ENCODE measurements at regions not wholly inside any gene's neighbourhood (a gene's known extent, or its start where the extent isn't known, plus 50 kb on each side); places are given as distances from the start of the nearest gene placed in this dataset.
"Not testable (repeated sequence)": the region's sequence is repeated elsewhere in the genome, so short reads cannot be mapped to it uniquely, and the experiment has no call there.

DNA sequence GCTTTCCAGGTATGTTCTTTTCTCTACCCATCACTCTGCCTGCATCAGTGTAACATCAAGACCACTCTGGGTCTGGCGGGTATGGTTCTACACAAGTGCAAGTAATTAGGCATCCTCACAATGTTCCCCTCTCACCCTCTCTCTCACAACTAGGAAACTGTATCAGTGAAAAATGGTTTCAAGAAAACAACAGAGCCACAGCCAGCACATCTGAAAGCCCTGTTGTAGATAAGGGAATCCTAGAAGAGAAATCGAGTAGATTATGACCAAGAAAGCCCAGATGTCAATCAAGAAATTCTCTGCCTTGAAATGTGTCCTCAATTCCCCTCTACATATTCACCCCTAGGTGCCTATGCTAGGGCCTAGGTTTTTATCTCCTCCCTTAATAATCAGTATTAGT, 281.3 kb upstream of the ANKRD50 start:
- H3K27me3 ChIP-seq: no peaks in the 10 kb centered on the region
- DNase-seq (no peak), ATAC-seq (no peak)
- no peak overlapping the region for H3K27ac ChIP-seq
- intact Hi-C loops (cut with DNase I): no loop called here
- no peaks in the 10 kb centered on the region for H3K36me3 ChIP-seq
- no peaks in the 10 kb centered on the region for H3K9me3 ChIP-seq
- no peak for TF ChIP-seq CTCF (IDR thresholded peaks at IDR 0.05)
- H3K4me3 ChIP-seq: no peak overlapping the region
- H3K4me1 ChIP-seq: no peaks in the 10 kb centered on the region

GRCh38 chr4:124990398-124990797, 277.9 kb upstream of the ANKRD50 start:
- H3K36me3 ChIP-seq: no peaks in the 10 kb centered on the region

GRCh38 chr4:124980276-124980752, 267.8 kb upstream of the ANKRD50 start:
- Histone ChIP-seq H3K4me3 (no peak overlapping the region), H3K9me3 (no peaks in the 10 kb centered on the region), H3K27ac (no peak overlapping the region), H3K36me3 (no peaks in the 10 kb centered on the region), H3K4me1 (no peaks in the 10 kb centered on the region), H3K27me3 (no peaks in the 10 kb centered on the region)
- DNase-seq (no peak), ATAC-seq (no peak)
- no peak for TF ChIP-seq CTCF (IDR thresholded peaks at IDR 0.05)
- intact Hi-C loops (cut with DNase I): no loop called here

More at GRCh38 chr4:124990398-124990797, 277.9 kb upstream of the ANKRD50 start:
- Histone ChIP-seq H3K4me1 (no peaks in the 10 kb centered on the region), H3K27ac (no peak overlapping the region), H3K9me3 (no peaks in the 10 kb centered on the region), H3K4me3 (no peak overlapping the region), H3K27me3 (no peaks in the 10 kb centered on the region)
- ATAC-seq (no peak), DNase-seq (no peak)
- no peak for TF ChIP-seq CTCF (IDR thresholded peaks at IDR 0.05)
- intact Hi-C loops (cut with DNase I): no loop called here

- DNase-seq; H3K9me3 ChIP-seq; H3K4me1 ChIP-seq; H3K27ac ChIP-seq; H3K27me3 ChIP-seq; intact Hi-C loops (cut with DNase I); H3K4me3 ChIP-seq; ATAC-seq; H3K36me3 ChIP-seq: not testable (repeated sequence)
These were observed 266.0 kb upstream of the ANKRD50 start for GRCh38 chr4:124978536-124978935.

DNA sequence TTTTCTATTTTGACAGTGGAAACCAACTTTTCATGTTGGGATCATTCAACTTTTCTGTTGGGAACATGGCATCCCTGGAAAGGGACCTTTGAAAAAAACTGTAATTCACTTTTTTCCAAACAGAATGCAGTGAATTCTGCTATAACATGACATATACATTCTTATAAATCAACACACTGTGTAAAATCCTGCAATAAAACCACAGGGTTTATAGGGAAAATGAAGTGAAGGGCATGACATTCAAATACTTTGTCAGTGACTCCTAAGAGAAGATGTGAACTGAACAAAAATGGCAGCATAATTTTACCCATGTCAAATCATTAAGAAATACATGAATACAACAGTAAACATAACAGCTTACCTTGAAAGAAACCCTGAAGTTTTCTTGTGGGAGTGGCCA, 264.5 kb upstream of the ANKRD50 start:
- no peaks in the 10 kb centered on the region for H3K4me1 ChIP-seq
- no peaks in the 10 kb centered on the region for H3K36me3 ChIP-seq
- no peak for TF ChIP-seq CTCF (IDR thresholded peaks at IDR 0.05)
- no peaks in the 10 kb centered on the region for H3K9me3 ChIP-seq
- H3K27me3 ChIP-seq: no peaks in the 10 kb centered on the region
- ATAC-seq (no peak), DNase-seq (no peak)
- intact Hi-C loops (cut with DNase I): no loop called here
- H3K4me3 ChIP-seq: no peak overlapping the region
- H3K27ac ChIP-seq: no peak overlapping the region

DNA sequence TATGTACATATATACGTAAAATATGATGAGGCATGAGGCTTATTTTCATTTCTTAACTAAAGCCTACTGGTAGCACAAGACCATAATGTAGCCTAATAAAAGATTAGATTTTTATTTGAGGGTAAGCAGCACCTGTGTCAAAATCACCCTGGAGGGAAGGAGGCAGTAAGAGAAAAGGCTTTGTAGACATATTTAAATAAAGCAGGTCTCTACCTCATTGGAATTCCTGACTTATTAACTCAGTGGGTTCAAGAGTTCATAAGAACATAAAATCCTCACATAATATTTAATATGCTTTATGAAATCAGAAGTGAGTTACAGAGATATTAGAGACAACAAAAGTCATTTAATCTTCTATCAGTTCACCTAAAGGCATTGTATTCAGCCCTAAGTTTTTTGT, 261.6 kb upstream of the ANKRD50 start:
- intact Hi-C loops (cut with DNase I): no loop called here
- H3K9me3 ChIP-seq: no peaks in the 10 kb centered on the region
- H3K27ac ChIP-seq: no peak overlapping the region
- H3K27me3 ChIP-seq: no peaks in the 10 kb centered on the region
- H3K4me1 ChIP-seq: no peaks in the 10 kb centered on the region
- DNase-seq: no peak
- TF ChIP-seq CTCF (IDR thresholded peaks at IDR 0.05): no peak
- H3K4me3 ChIP-seq: no peak overlapping the region
- ATAC-seq: no peak
- H3K36me3 ChIP-seq: no peaks in the 10 kb centered on the region
